AG08395 (cell line): ENCODE measurements at regions not wholly inside any gene's neighbourhood (a gene's known extent, or its start where the extent isn't known, plus 50 kb on each side); places are given as distances from the start of the nearest gene placed in this dataset.

Source experiments
- DNase-seq: peaks from one replicate; pipeline ENCODE4 v3.0.0; 2012; ENCODE audit warnings: mixed read lengths, low spot score

- DNase-seq = no peak
Measured at GRCh38 chr5:165829504-165829903, 2324.1 kb downstream of the MAT2B start.

- DNase-seq = no peak
Measured at GRCh38 chr5:165834891-165835290, 2329.5 kb downstream of the MAT2B start.

GRCh38 chr5:165836046-165836445 is 2330.6 kb downstream of the MAT2B start:
- DNase-seq = no peak

GRCh38 chr5:165837286-165837685 is 2331.9 kb downstream of the MAT2B start:
- no peak for DNase-seq

DNA sequence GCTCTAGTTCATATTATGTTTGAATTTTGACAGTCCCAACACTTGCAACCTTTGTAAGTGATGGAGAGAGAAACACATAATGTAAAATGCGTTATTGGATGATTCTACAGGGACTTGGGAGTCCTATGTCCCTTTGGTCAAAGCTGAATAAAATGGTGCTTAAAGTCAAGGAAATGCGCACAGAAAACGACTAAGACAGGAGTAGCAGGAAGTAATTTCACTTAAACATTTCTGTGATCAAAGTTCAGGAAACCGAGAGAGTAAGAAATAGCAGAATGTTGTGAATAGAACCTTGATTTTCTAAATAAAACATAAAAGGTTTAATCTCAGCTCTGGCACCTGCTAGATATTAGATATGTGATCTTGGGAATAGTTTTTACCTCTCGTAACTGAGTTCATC is 2339.2 kb downstream of the MAT2B start:
- DNase-seq = no peak

GRCh38 chr5:165858118-165858517 is 2352.7 kb downstream of the MAT2B start:
- DNase-seq = no peak

DNA sequence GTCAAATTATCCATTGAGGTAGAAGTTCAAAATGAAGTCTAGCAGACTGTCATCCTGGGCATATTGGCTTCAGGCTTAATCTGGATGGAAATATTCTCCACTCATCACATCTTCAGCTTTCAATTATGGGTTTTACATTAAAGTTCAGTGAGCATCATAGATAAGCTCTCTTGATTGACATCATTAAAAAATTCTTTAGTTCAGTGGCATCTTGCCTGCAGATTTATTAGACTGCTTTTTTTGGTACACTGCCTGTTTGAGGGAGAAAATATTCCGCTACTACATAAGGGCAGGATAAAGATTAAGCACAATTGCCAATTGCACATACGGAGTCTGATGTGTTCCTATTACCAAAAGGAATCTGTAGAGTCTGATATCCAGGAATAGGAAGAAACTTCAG is 2353.8 kb downstream of the MAT2B start:
- DNase-seq = no peak

DNA sequence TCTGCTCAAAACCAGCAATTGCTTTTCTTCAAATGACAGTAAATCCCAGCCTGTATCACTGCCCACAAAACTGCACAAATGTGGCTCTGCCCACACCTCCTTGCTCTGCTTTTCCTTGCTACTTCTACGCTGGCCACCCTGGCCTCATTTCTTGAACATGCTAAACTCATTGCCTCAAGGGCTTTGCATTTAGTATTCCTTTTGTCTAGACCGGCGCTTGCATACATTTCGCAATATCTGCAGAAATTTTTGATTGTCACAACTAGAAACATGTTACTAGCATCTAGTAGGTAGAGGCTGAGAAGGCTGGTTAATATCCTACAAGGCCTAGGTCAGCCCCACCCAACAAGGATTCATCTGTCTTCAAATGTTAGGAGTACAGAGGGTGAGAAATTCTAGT is 2357.8 kb downstream of the MAT2B start:
- no peak for DNase-seq

GRCh38 chr5:165871291-165871690 is 2365.9 kb downstream of the MAT2B start:
- DNase-seq = no peak

GRCh38 chr5:165874851-165875250 is 2369.4 kb downstream of the MAT2B start:
- no peak for DNase-seq

DNA sequence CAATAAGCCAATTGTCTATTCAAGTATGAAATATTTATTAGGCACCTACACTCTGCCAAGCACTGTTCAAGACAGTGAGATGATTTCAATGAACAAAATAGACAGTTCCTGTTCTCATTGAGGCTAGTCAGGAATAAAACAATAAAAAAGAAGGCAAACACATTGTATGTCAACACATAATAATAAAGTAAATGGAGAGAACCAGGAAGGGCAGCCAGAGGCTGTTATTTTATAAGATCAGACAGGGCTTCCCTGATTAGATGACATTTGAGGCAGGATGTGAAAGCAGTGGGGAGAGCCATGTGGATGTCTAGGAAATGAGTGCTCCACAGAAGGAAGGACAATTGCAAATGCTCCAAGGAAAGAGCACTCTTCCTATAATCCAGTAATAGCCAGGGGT is 2371.1 kb downstream of the MAT2B start:
- DNase-seq = no peak

DNA sequence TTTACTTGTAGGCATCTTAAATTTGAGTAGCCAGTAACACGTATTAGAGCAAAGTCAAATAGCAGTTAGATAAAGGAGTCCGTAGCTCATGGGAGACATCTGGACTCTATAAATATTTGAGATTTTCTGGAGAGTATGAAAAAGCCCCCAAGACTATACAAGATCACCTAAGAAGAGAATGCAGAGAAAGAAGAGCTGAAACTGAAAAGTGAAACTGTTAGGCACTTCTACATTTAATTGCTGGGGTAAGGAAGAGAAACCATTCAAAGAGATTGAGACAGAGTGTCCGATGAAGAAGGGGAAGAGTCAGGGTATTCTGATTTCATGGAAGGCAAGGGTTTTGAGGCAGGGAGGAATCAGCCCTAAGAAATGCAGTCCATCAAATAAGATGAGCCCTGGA is 2372.1 kb downstream of the MAT2B start:
- DNase-seq = no peak

GRCh38 chr5:165881259-165881658 is 2375.8 kb downstream of the MAT2B start:
- no peak for DNase-seq

GRCh38 chr5:165882099-165882498 is 2376.7 kb downstream of the MAT2B start:
- no peak for DNase-seq

DNA sequence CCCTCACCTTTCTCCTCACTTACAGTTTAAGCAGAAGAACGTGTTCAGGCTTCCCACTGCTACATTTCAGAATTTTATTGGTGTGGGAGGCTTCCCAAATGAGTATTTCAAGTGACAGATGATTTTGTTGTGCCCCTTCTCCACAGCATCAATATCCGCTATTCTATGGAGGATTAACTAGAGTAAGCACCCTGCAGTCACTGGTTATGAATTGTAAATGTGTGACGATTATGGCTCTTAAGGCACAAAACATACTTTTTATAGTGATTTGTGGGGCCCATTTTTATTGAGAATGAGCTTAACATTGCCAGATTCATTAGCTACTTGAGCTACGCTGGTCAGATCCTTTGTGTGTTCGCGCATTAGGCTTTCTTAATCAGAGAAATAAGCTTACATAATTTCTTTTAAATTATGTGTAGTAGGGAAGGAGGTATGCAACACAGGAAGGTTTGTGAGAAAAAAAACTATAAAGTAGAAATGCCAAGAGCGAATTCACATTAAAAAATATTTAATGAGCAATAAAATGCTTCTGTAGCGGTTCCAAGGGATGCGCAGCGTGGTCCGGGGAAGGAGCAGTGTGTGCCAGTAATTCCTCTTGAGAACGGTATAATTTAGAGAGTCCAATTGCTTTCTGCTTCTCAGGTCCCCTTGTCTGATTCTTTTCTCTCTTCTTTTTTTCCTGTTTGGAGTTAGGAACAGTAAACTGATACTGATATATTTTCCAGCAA is 2380.4 kb downstream of the MAT2B start:
- DNase-seq = no peak

DNA sequence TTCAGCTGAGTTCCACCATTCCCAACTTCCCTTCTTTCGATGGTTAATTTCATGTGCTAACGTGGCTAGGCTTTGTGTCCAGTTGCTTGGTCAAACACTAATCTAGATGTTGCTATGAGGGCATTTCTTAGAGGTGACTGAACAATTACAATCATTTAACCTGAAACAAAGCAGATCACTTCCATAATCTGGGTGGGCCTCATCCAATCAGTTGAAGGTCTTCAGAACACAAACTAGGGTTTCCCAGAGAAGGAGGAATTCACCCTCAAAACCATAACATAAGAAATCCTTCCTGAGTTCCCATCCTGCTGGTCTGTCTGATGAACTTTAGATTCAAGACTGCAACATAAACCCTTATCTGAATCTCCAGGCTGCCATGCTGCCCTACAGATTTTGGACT is 2381.7 kb downstream of the MAT2B start:
- no peak for DNase-seq

DNA sequence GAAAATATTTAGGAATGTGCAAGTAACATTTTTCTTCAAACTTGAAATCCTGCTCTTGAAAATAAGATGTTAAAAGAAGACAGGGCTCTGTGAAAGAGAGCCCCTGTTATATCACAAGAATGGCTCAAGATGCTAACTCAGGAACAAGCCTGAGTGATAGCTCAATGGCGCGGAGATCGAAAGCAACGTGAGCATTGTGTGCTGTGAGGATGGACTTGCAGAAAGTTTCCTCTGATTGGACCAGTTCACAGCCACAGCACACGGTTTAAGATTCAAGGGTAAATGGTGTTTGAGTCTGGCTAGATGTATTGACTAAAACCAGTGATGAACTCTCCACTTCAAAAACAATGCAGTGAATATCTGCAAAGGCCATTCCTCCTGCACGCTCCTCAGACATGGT is 2387.0 kb downstream of the MAT2B start:
- no peak for DNase-seq

DNA sequence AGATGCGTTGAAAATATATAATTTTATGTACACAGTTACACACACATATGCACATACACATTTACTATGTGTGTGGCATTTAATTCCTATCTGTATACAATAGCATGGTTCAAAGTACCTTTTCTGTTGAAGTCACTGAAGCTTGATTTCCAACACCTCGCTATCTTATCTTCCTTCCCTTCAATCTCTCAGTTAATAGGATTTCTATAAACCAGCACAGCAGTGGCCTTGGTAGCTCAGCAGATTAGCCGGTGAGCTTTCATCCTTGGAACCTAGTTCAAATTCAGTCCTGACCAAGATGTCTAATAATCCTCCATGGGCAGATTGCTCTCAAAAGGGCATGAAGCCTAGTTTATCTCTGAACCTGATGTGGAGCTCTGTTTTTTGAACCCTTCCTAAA is 2389.5 kb downstream of the MAT2B start:
- no peak for DNase-seq

GRCh38 chr5:165903835-165904234 is 2387.6 kb upstream of the WWC1 start:
- no peak for DNase-seq

DNA sequence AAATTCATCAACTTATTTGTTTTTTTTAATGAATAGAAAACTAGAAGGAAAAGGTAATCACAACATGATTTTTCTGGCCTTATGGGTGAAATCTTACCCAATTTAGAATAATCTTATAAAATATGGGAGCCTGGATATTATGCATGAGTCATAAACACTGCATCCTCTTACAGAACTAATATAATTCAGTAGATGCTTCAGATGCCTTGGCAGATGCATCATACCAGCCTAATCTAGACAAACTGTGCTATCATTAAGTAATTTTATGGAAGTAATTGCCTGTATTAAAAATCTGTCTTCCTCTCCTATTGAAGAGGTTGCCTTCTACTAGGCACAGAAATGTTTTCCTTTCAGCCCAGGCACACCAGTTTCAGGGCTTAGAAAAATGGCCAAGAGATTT is 2384.6 kb upstream of the WWC1 start:
- DNase-seq = no peak

DNA sequence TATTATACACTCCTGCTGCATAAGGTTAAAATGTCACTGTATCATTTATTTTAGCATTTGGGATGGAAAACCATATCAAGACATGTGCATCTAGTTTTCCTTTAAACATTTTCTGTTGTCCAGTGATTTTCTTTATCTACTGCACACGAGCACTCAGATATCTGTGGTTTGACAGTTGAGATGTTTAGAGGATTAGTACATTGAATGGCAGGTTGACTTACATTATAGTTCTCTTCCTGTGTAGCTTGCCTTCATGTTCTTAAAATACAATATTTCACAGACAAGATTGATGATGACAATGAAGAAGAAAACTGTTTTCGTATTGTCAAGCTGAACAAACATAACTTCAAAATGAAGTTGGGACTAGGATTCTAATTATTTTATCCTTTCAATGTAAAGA is 2378.4 kb upstream of the WWC1 start:
- DNase-seq = no peak

GRCh38 chr5:165914456-165914855 is 2377.0 kb upstream of the WWC1 start:
- no peak for DNase-seq

GRCh38 chr5:165919196-165919595 is 2372.2 kb upstream of the WWC1 start:
- DNase-seq = no peak

GRCh38 chr5:165920655-165921054 is 2370.8 kb upstream of the WWC1 start:
- DNase-seq = no peak

- DNase-seq = no peak
Measured at GRCh38 chr5:165928971-165929370, 2362.5 kb upstream of the WWC1 start.
